GM19397 (cell line): ENCODE measurements at regions not wholly inside any gene's neighbourhood (a gene's known extent, or its start where the extent isn't known, plus 50 kb on each side); places are given as distances from the start of the nearest gene placed in this dataset.

Source experiments
- ATAC-seq: cut with Tn5 transposase; IDR thresholded peaks from one replicate; pipeline ENCODE4 v1.9.1; 2021; ENCODE audit warnings: mild to moderate bottlenecking, moderate library complexity; ENCODE audit not compliant: unreplicated experiment

DNA sequence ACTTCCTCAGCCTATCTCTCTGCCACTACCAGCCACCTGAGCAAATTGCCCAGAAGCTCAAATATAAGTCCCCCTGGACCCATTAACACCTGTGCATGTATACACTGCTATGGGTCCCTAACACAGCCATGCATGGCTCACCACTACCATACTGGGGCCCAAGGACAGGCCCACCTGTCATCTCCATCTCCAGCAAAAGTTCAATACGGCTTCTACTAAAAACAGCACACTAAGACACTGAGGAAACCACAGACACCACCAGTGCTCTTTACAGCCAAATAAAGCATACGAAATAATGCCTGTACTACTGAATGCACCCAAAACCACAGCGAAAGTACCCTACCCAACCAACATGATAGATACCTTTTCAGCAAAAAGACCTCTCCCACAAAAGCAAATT lies 85.6 kb upstream of the GHR start:
- ATAC-seq, result no peak

DNA sequence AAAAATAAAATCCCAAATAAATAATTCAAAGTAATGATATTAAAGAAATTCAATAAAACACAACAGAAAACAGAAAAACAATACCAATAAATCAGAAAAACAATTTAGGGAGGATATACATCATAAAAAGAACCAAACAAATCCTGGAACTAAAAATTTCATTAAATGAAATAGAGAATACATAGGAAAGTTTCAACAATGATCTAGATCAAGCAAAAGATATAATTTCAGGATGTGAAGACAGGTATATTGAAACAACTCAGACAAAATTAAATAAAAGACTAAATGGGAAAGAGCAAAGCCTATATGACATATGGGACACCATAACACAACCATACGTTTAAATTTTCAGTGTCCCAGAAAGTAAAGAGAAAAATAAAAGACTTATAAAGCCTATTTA lies 85.1 kb upstream of the GHR start:
- no peak for ATAC-seq

DNA sequence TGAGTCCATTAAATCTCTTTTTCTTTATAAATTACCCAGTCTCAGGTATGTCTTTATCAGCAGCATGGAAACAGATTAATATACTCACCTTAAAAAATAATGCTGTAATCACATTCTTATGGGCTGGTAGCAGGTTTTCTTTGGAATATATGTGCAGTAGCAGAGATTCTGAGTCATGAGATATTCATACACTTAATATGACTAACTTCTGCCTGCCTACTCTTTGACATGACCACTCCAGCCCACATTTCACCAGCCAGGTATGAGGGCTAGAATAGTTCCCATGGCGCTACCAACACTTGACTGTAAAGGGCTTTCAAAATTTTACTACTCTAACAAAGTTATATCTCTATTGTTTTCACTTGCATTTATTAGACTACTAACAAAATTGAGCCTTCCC lies 74.1 kb upstream of the GHR start:
- no peak for ATAC-seq

DNA sequence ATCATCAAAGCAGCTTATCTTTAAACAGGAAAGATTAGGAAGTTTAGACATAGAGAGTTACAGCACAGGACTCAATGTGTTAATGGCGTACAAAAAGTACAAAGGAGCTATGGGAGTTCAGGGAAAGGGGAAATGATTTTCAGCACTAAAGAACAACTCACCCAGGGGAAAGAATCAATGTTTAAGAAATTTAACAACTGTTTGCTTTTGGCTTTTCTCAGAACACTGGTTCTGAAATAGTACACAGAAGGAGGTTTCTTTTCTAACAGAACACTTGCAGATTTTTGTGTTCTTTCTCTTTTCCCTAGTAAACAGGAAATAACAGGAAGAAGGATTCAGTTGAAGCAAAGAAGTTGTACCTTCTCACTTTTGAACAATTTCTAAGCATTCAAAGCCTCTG lies 71.3 kb upstream of the GHR start:
- no peak for ATAC-seq

DNA sequence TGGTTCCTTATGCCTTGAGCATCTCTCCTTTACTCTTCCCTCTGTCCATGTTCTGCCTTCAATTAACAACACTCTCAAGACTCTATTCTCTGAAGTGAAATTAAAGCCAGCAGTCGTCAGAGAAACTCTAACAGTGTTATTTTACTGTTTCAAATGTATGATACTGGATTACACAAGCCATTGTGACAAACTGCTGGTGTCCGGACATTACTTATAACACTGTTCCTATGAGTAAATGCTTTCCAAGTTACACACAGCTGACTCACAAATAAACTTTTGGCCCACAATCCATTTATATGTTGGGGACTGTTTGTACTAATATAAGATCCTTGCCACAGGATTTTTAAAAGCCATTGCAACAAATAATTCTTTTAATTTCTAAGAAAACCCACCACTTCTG lies 63.2 kb upstream of the GHR start:
- no peak for ATAC-seq

DNA sequence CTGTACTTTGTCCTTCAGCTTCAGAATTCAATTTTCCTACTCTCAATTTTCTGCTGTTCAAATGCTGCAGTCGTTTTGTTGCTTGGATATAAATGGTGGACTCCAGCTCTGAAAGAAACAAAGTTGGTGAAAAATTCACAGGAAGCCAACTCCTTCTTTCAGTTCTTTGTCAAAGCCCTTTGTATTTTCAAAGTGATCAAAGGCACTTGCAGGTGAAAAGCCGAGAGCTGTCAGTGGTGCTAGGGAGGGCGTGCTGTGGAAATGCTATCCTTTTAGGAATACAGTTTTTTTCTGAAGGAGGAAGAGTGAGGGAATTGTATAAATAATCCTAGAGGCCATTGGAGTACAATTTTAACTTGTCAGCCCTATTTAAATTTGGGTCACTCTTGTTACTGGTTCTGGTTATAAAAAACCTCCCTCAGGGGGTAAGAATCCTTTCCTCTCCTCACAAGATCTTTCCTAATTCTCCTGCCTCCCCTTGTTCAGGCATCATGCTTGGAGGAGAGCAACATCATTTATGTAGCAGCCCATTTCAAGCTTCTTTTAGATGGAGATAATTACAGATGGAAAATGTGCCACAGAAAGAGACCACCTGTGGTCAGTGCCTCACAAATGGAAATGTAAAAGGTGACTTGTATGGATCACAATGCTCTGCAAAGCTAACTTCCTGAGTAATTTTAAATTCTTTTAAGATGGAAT lies 62.5 kb upstream of the GHR start:
- ATAC-seq, result no peak

DNA sequence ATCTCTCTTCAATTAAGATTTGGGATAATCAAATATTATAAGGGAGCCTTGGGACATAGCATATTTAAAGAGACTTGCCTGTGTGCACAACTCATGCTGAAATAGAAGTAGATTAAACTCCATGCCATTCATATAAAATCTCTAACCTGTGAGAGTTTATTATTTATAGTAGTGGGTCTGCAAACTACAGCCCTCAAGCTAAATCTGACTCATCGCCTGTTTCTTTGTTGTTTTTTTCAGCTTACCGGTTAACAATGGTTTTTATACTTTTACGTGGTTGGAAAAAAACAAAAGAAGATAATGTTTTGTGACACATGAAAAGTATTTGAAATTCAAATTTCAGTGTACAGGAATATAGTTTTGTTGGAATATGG lies 61.9 kb upstream of the GHR start:
- no peak for ATAC-seq

DNA sequence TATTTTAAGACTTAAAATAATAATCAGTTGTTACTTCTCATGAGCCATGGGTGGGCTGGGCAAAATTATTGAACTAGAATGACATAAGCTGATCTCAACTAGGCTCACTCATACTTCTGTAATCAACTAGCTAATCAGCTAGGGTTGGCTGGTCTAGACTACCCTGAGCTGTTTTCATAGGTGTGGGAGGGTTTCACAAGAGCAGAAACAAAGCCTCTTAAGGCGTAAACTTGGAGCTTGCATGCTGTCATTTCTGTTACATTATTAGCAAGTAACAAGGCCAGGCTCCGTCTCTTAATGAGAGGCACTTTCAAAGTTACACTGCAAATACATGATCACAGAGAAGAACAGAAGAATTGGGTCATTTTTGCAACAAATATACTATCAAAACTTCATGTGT lies 57.2 kb upstream of the GHR start:
- ATAC-seq, result no peak
